HCT116 (cell line): ENCODE measurements at regions not wholly inside any gene's neighbourhood (a gene's known extent, or its start where the extent isn't known, plus 50 kb on each side); places are given as distances from the start of the nearest gene placed in this dataset.

Experiments used
- ATAC-seq: fragments of 200-7000 bp; cut with Tn5 transposase; 2 replicates; pipeline ENCODE4 v1.9.1; 2020; ENCODE audit warnings: mild to moderate bottlenecking, moderate library complexity
- BruUV-seq: library from RNA; stranded (reverse); fragments of 400-500 nt; replicated peaks from 2 replicates; lab custom pipeline; 2021; lab: Mats Ljungman, UMichigan
- CTCF ChIA-PET: fragments of 300-600 bp; sonication (Branson Sonifier 250); formaldehyde crosslinking; loops from one replicate; lab custom pipeline; 2021; ENCODE audit warnings: antibody characterized with exemption; lab: Charles Lee
- POLR2A ChIA-PET: fragments of 300-600, 350-600 bp; sonication (Branson Sonifier 250); formaldehyde crosslinking; loops from one replicate; lab custom pipeline; 2021; ENCODE audit warnings: antibody characterized with exemption; lab: Charles Lee
- RAD21 ChIA-PET, 2 experiments: fragments of 300-600 bp; sonication (Branson Sonifier 250); formaldehyde crosslinking; loops; one replicate each; lab custom pipeline; 2023; ENCODE audit warnings: low total read pairs in 2 of 2; ENCODE audit not compliant: uncharacterized antibody in 2 of 2, unreplicated experiment in 2 of 2, low non-redundant PET in 1 of 2; lab: Charles Lee
- DNase-seq: peaks from one replicate; pipeline ENCODE4 v3.0.0-alpha.2; 2010; ENCODE audit warnings: low read depth, low spot score
- H2AFZ ChIP-seq: fragments of 200-600 bp; shearing (Covaris generic), sonication (generic); 2 replicates; pipeline ENCODE4 v1.6.1; 2017; ENCODE audit warnings: low read depth, mixed run types, mixed read lengths, antibody characterized with exemption, low read length; ENCODE audit not compliant: poor library complexity, severe bottlenecking
- H3K27ac ChIP-seq: 2 replicates; pipeline ENCODE4 v1.5.1; 2012; ENCODE audit warnings: low read depth, low read length
- H3K27me3 ChIP-seq: fragments of 200-600 bp; sonication (generic); 2 replicates; pipeline ENCODE4 v1.6.1; 2016; ENCODE audit warnings: mixed run types, low read length, mixed read lengths; ENCODE audit not compliant: insufficient read depth
- H3K36me3 ChIP-seq, 2 experiments: fragments of 200-500 bp in 1 of 2; fragments of 200-600 bp in 1 of 2; sonication (Bioruptor generic) in 1 of 2; sonication (generic) in 1 of 2; 2 replicates each; pipeline versions ENCODE4 v1.5.1 to v1.6.1; 2014 to 2016; ENCODE audit warnings: low read length in 2 of 2, inconsistent platforms in 1 of 2, mixed read lengths in 1 of 2, mixed run types in 1 of 2; ENCODE audit not compliant: insufficient read depth in 2 of 2, control insufficient read depth in 1 of 2
- H3K4me1 ChIP-seq, 2 experiments: fragments of 200-600 bp in 1 of 2; sonication (generic) in 1 of 2; 2 replicates each; pipeline versions ENCODE4 v1.5.1 to v1.6.1; 2012 to 2017; ENCODE audit warnings: low read length in 2 of 2, inconsistent platforms in 1 of 2, mild to moderate bottlenecking in 1 of 2, mixed read lengths in 1 of 2, mixed run types in 1 of 2, moderate library complexity in 1 of 2; ENCODE audit not compliant: insufficient read depth in 2 of 2, control insufficient read depth in 1 of 2
- H3K4me2 ChIP-seq: fragments of 200-600 bp; sonication (generic); 2 replicates; pipeline ENCODE4 v1.6.1; 2017; ENCODE audit warnings: mixed run types, low read length, mixed read lengths
- H3K4me3 ChIP-seq, 2 experiments: fragments of 200-600 bp in 1 of 2; sonication (generic) in 1 of 2; replicated peaks in 1 of 2; 2 replicates each; pipeline ENCODE4 v1.5.1; 2011 to 2016; ENCODE audit warnings: low read length in 2 of 2, control low read depth in 1 of 2, low read depth in 1 of 2, mild to moderate bottlenecking in 1 of 2, mixed read lengths in 1 of 2, mixed run types in 1 of 2
- H3K79me2 ChIP-seq: fragments of 200-600 bp; sonication (generic); 2 replicates; pipeline ENCODE4 v1.6.1; 2017; ENCODE audit warnings: mild to moderate bottlenecking, mixed run types, low read length, moderate library complexity, mixed read lengths; ENCODE audit not compliant: insufficient read depth
- H3K9ac ChIP-seq: fragments of 200-600 bp; sonication (generic); 2 replicates; pipeline ENCODE4 v1.6.1; 2016; ENCODE audit warnings: low read length, mixed read lengths
- H3K9me2 ChIP-seq: fragments of 200-600 bp; sonication (generic), shearing (Covaris generic); 2 replicates; pipeline ENCODE4 v1.6.1; 2017; ENCODE audit warnings: mixed run types, mild to moderate bottlenecking, moderate library complexity; ENCODE audit not compliant: insufficient read depth
- H3K9me3 ChIP-seq, 2 experiments: fragments of 200-500 bp in 1 of 2; fragments of 200-600 bp in 1 of 2; sonication (Bioruptor generic) in 1 of 2; sonication (generic) in 1 of 2; 2 replicates each; pipeline ENCODE4 v1.6.1; 2014 to 2017; ENCODE audit warnings: low read length in 2 of 2, mixed read lengths in 2 of 2, inconsistent platforms in 1 of 2, low read depth in 1 of 2, mild to moderate bottlenecking in 1 of 2, mixed run types in 1 of 2, moderate library complexity in 1 of 2; ENCODE audit not compliant: control insufficient read depth in 1 of 2, insufficient read depth in 1 of 2
- H4K20me1 ChIP-seq: fragments of 200-600 bp; sonication (generic), shearing (Covaris generic); 2 replicates; pipeline ENCODE4 v1.6.1; 2017; ENCODE audit warnings: mixed run types, mild to moderate bottlenecking, moderate library complexity; ENCODE audit not compliant: insufficient read depth
- ATF3 ChIP-seq: IDR thresholded peaks from 2 replicates; pipeline ENCODE4 v1.6.1; 2012
- CBX3 ChIP-seq: IDR thresholded peaks from 2 replicates; pipeline ENCODE4 v1.6.1; 2012; ENCODE audit warnings: low read depth
- CTCF ChIP-seq, 3 experiments: fragments of 200-600 bp in 1 of 3; sonication (generic) in 1 of 3; IDR thresholded peaks in 2 of 3; conservative IDR thresholded peaks in 1 of 3; 2 replicates each; pipeline ENCODE4 v1.5.1; 2012 to 2017; ENCODE audit warnings: low read depth in 2 of 3, low read length in 2 of 3, antibody characterized with exemption in 1 of 3, borderline replicate concordance in 1 of 3, control low read depth in 1 of 3, mild to moderate bottlenecking in 1 of 3, mixed read lengths in 1 of 3, mixed run types in 1 of 3, moderate library complexity in 1 of 3; ENCODE audit not compliant: insufficient read depth in 1 of 3
- EGR1 ChIP-seq: IDR thresholded peaks from 2 replicates; pipeline ENCODE4 v1.6.1; 2012; ENCODE audit warnings: low read depth
- ELF1 ChIP-seq: IDR thresholded peaks from 2 replicates; pipeline ENCODE4 v1.6.1; 2012; ENCODE audit warnings: low read depth, borderline replicate concordance
- JUND ChIP-seq: IDR thresholded peaks from 2 replicates; pipeline ENCODE4 v1.6.1; 2012
- MAX ChIP-seq: IDR thresholded peaks from 2 replicates; pipeline ENCODE4 v1.6.1; 2012
- SIN3A ChIP-seq: IDR thresholded peaks from 2 replicates; pipeline ENCODE4 v1.6.1; 2012; ENCODE audit warnings: low read depth
- SRF ChIP-seq: IDR thresholded peaks from 2 replicates; pipeline ENCODE4 v1.6.1; 2012; ENCODE audit warnings: low read depth
- TCF7L2 ChIP-seq: IDR thresholded peaks from 2 replicates; pipeline ENCODE4 v1.7.0; 2011; ENCODE audit warnings: borderline replicate concordance, inconsistent platforms; ENCODE audit not compliant: insufficient read depth, insufficient read length; ENCODE audit errors: extremely low read depth
- YY1 ChIP-seq: IDR thresholded peaks from 2 replicates; pipeline ENCODE4 v1.6.1; 2011; ENCODE audit warnings: low read length, low read depth, moderate library complexity, mild to moderate bottlenecking; ENCODE audit not compliant: insufficient replicate concordance; ENCODE audit errors: extremely low read depth
- ZFX ChIP-seq: fragments of 450-650 bp; IDR thresholded peaks from 2 replicates; pipeline ENCODE4 v1.6.1; 2017
- intact Hi-C: fragments of 100-400 bp; cut with micrococcal nuclease; formaldehyde crosslinking; loops from 2 replicates; pipeline ENCODE4 v1.10.0; 2022

GRCh38 chr7:93039282-93039681 is 78.5 kb downstream of the SAMD9 start:
- Histone ChIP-seq H3K9ac (no peak overlapping the region), H3K4me1 (peaks cover 0 to 12% of the 10 kb centered on the region in 2 experiments; a peak in 2 of 4 replicates), H3K9me2 (no peaks in the 10 kb centered on the region)
- TF ChIP-seq EGR1 (no peak), SIN3A (no peak), ZFX (no peak), ELF1 (no peak), CBX3 (no peak), ATF3 (no peak), SRF (no peak), YY1 (no peak), TCF7L2 (no peak), MAX (no peak), JUND (no peak), CTCF (IDR thresholded peaks at IDR 0.05 in 2 of 3, conservative IDR thresholded peaks at IDR 0.05 in 1 of 3; ENCODE audit: borderline replicate concordance in 1 of 3, insufficient read depth in 1 of 3, low read depth in 2 of 3, low read length in 2 of 3) (no peak)
- TF ChIP-seq, all 23 proteins: peak for 0
- no peaks in the 10 kb centered on the region for H3K9me3 ChIP-seq
- no peak overlapping the region for H2AFZ ChIP-seq
- no peaks in the 10 kb centered on the region for H4K20me1 ChIP-seq
- intact Hi-C loops = no loop called here
- H3K27me3 ChIP-seq = no peaks in the 10 kb centered on the region
- ChIA-PET POLR2A (no interaction called here), CTCF (no interaction called here), RAD21 (no interaction called here)
- ATAC-seq (no peak), DNase-seq (no peak)
- H3K36me3 ChIP-seq = no peaks in the 10 kb centered on the region
- H3K79me2 ChIP-seq = no peaks in the 10 kb centered on the region
- H3K4me3 ChIP-seq = no peak overlapping the region
- no peak overlapping the region for H3K4me2 ChIP-seq
- no TSS peak for BruUV-seq
- H3K27ac ChIP-seq = no peak overlapping the region
